ENCODE measurements at regions not wholly inside any gene's neighbourhood (a gene's known extent, or its start where the extent isn't known, plus 50 kb on each side); places are given as distances from the start of the nearest gene placed in this dataset.

DNA sequence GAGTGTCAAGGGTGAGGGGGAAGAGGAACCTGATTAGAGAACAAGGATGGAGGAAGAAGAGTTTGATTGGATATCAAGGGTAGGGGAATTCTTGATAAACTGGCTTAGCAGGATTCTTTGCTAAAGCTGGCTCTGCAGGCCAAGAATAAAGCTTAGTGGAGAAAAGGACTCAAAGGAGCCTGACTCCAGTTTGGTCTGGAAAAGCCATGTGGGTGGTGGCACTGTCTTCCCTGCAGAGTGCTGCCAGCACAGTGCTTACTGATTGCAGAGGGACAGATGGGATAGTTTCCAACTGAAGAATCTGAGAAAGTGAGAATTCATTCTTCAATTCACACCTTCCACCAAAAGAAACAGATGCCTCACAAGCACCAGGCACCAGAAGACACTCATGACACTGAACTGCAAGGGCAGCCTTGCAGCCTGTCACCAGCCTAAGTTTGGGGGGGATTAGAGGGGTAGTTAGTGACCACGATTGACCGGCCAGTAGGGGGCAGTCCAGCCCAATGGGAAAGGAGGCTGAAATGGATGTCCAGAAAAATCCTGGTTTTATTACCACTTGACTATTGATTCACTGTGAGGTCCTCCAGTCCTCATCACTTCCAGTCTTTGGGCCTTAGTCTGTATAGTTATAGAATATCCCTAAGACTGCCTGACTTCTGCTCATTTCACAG lies 334.5 kb downstream of the SMAD2 start:
- TF ChIP-seq CTCF (IDR thresholded peaks at IDR 0.05), result no peak
- no peak for TF ChIP-seq POLR2A (IDR thresholded peaks at IDR 0.05)
- TF ChIP-seq POLR2AphosphoS5 (IDR thresholded peaks at IDR 0.05; ENCODE audit: insufficient read depth in 1 of 2, low read depth in 1 of 2), result no peak

Measured in vagina (tissue), 2 donors.